ENCODE measurements at regions not wholly inside any gene's neighbourhood (a gene's known extent, or its start where the extent isn't known, plus 50 kb on each side); places are given as distances from the start of the nearest gene placed in this dataset.

DNA sequence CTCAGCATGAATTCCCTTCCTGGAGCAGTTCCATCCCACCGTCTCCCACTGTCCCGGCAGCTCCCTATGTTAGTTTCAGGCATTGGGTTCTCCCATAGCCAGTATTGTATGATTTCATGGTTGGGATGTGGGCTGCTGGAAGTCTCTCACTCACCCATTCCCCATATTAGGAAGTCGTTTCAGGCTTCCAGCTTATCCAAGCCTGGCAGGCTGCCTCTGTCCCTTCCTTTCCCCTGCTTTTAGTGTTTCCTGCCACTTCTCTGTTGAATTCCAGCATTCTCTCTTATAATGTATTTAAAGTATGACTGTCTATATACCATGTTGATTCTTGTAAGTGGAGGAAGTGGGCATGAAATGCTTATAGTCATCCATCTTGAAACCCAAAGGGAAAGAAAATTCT lies 309.7 kb upstream of the RBMS3 start:
- Histone ChIP-seq H3K23me2 (ENCODE audit: low read depth, low read length) (no peaks in the 10 kb centered on the region), H3K36me3 (ENCODE audit: control insufficient read depth in 2 of 4, insufficient read depth in 4 of 4, low read length in 3 of 4) (no peaks in the 10 kb centered on the region), H2AFZ (ENCODE audit: low read length) (no peak overlapping the region), H3K9me3 (ENCODE audit: insufficient read depth in 2 of 2, low read depth in 1 of 2, low read length in 1 of 2) (no peaks in the 10 kb centered on the region), H3K27ac (ENCODE audit: low read depth, low read length) (no peak overlapping the region), H3K79me1 (ENCODE audit: low read depth, low read length) (no peaks in the 10 kb centered on the region), H3K79me2 (ENCODE audit: control insufficient read depth in 1 of 2, insufficient read depth in 2 of 2, low read length in 2 of 2) (no peaks in the 10 kb centered on the region), H3K56ac (replicated peaks; ENCODE audit: insufficient read length, low read depth, low read length) (no peak overlapping the region), H3K4me1 (replicated peaks in 1 of 4; ENCODE audit: control insufficient read depth in 3 of 4, insufficient read depth in 4 of 4, low read length in 3 of 4) (no peaks in the 10 kb centered on the region), H3K14ac (ENCODE audit: insufficient read length) (no peak overlapping the region), H2BK120ac (replicated peaks; ENCODE audit: low read depth, low read length) (no peak overlapping the region), H2BK12ac (ENCODE audit: low read depth, low read length) (no peak overlapping the region), H2BK20ac (ENCODE audit: low read length) (no peak overlapping the region), H3K27me3 (replicated peaks in 1 of 4; ENCODE audit: control insufficient read depth in 3 of 4, extremely low read depth in 1 of 4, insufficient read depth in 3 of 4, low read length in 3 of 4) (no peaks in the 10 kb centered on the region), H3K4me3 (ENCODE audit: extremely low read depth in 1 of 4, insufficient read depth in 2 of 4, low read depth in 3 of 4, low read length in 4 of 4) (no peak overlapping the region), H3K23ac (ENCODE audit: insufficient read length) (no peak overlapping the region), H3K9ac (replicated peaks in 1 of 4; ENCODE audit: extremely low read depth in 1 of 4, low read depth in 3 of 4, low read length in 3 of 4) (no peak overlapping the region), H4K5ac (ENCODE audit: insufficient read length, low read depth, low read length) (no peak overlapping the region), H4K8ac (ENCODE audit: extremely low read depth, insufficient read depth, low read length) (no peak overlapping the region), H4K91ac (replicated peaks; ENCODE audit: insufficient read length, low read length) (no peak overlapping the region), H3K4ac (replicated peaks; ENCODE audit: insufficient read length, low read depth, low read length) (no peak overlapping the region), H3K18ac (ENCODE audit: extremely low read depth, low read length) (no peak overlapping the region), H2BK5ac (ENCODE audit: low read depth, low read length) (no peak overlapping the region), H2BK15ac (ENCODE audit: low read length) (no peak overlapping the region), H4K20me1 (replicated peaks in 1 of 2; ENCODE audit: control insufficient read depth in 1 of 2, insufficient read depth in 2 of 2, low read length in 2 of 2) (no peaks in the 10 kb centered on the region), H2AK5ac (ENCODE audit: low read depth, low read length) (no peak overlapping the region), H3K4me2 (ENCODE audit: insufficient read depth in 1 of 2, low read depth in 2 of 2, low read length in 2 of 2) (no peak overlapping the region)
- TF ChIP-seq YY1 (IDR thresholded peaks at IDR 0.05; ENCODE audit: low read depth, low read length) (no peak), RBBP5 (IDR thresholded peaks at IDR 0.05; ENCODE audit: borderline replicate concordance, low read depth, low read length) (no peak), CBX8 (IDR thresholded peaks at IDR 0.05; ENCODE audit: borderline replicate concordance, low read depth, low read length) (no peak), KDM4A (IDR thresholded peaks at IDR 0.05; ENCODE audit: low read depth, low read length, severe bottlenecking) (no peak), EGR1 (IDR thresholded peaks at IDR 0.05; ENCODE audit: borderline replicate concordance, low read depth, low read length) (no peak), RXRA (IDR thresholded peaks at IDR 0.05; ENCODE audit: insufficient read depth, low read depth, low read length) (no peak), CBX5 (IDR thresholded peaks at IDR 0.05; ENCODE audit: low read depth, low read length) (no peak), EZH2 (IDR thresholded peaks at IDR 0.05; ENCODE audit: low read depth, low read length, severe bottlenecking) (no peak), TCF12 (IDR thresholded peaks at IDR 0.05; ENCODE audit: low read depth, low read length) (no peak), SRF (IDR thresholded peaks at IDR 0.05; ENCODE audit: low read depth, low read length) (no peak)
- TF ChIP-seq, protein P1, sequence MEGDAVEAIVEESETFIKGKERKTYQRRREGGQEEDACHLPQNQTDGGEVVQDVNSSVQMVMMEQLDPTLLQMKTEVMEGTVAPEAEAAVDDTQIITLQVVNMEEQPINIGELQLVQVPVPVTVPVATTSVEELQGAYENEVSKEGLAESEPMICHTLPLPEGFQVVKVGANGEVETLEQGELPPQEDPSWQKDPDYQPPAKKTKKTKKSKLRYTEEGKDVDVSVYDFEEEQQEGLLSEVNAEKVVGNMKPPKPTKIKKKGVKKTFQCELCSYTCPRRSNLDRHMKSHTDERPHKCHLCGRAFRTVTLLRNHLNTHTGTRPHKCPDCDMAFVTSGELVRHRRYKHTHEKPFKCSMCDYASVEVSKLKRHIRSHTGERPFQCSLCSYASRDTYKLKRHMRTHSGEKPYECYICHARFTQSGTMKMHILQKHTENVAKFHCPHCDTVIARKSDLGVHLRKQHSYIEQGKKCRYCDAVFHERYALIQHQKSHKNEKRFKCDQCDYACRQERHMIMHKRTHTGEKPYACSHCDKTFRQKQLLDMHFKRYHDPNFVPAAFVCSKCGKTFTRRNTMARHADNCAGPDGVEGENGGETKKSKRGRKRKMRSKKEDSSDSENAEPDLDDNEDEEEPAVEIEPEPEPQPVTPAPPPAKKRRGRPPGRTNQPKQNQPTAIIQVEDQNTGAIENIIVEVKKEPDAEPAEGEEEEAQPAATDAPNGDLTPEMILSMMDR (IDR thresholded peaks at IDR 0.05; ENCODE audit: control extremely low read depth in 1 of 3, insufficient read depth in 1 of 3, low read depth in 1 of 3, low read length in 3 of 3) = no peak
- no peak for FAIRE-seq
- no peak for DNase-seq (ENCODE audit: low read depth in 1 of 2, low spot score in 2 of 2)
- CTCF ChIA-PET (ENCODE audit: partially characterized antibody) = no interaction called here
- POLR2A ChIA-PET (ENCODE audit: partially characterized antibody) = no interaction called here
- WGBS, 2 experiments (ENCODE audit: extremely low coverage in 1 of 2, insufficient coverage in 1 of 2, insufficient read length in 1 of 2, insufficient replicate concordance in 2 of 2, low coverage in 1 of 2, low lambda C conversion rate in 2 of 2, missing lambda C conversion rate in 1 of 2) = 77% methylated on average over 3 of the region's 3 CpGs; no CpG with 5 or more reads in 1 of the 2 experiments

All from H1 (cell line).